ENCODE measurements at regions not wholly inside any gene's neighbourhood (a gene's known extent, or its start where the extent isn't known, plus 50 kb on each side); places are given as distances from the start of the nearest gene placed in this dataset.

DNA sequence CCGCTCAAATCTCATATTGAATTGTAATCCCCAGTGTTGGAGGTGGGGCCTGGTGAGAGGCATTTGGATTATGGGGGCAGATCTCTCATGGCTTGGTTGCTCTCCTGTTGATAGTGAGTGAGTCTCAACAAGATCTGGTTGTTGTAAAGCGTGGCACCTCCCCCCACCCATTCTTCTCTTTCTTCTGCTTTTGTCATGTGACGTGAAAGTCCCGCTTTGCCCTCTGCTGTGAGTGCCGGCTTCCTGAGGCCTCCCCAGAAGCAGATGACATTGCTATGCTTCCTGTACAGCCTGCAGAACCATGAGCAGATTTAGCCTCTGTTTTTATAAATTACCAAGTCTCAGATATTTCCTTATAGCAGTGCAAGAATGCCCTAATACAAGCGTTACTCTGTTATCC, 673.8 kb downstream of the ADCYAP1 start:
- TF ChIP-seq, protein P1, sequence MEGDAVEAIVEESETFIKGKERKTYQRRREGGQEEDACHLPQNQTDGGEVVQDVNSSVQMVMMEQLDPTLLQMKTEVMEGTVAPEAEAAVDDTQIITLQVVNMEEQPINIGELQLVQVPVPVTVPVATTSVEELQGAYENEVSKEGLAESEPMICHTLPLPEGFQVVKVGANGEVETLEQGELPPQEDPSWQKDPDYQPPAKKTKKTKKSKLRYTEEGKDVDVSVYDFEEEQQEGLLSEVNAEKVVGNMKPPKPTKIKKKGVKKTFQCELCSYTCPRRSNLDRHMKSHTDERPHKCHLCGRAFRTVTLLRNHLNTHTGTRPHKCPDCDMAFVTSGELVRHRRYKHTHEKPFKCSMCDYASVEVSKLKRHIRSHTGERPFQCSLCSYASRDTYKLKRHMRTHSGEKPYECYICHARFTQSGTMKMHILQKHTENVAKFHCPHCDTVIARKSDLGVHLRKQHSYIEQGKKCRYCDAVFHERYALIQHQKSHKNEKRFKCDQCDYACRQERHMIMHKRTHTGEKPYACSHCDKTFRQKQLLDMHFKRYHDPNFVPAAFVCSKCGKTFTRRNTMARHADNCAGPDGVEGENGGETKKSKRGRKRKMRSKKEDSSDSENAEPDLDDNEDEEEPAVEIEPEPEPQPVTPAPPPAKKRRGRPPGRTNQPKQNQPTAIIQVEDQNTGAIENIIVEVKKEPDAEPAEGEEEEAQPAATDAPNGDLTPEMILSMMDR (IDR thresholded peaks at IDR 0.05; ENCODE audit: low read depth, low read length) = no peak

DNA sequence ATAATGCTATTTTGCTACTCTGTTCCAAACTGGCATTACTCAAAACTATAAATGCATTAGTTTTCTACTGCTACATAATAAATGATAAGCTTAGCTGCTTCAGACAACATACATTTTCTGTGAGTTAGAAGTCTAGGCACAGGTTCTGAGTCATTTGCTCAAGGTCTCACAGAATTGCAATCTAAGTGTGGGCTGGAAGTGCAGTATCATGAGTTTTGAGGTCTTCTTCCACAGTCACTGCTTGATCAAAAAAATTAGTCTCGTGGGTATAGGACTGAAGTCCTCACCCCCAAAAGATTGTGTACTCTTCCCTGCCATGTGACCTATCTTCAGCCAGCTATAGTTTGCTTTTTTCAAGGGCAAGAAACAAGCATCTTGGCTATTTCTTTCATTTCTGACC, 676.9 kb downstream of the ADCYAP1 start:
- TF ChIP-seq, protein P1 (IDR thresholded peaks at IDR 0.05; ENCODE audit: low read depth, low read length) = no peak
- DNase-seq (ENCODE audit: extremely low read depth, low read depth) = no peak

More for the DNA sequence above, 673.8 kb downstream of the ADCYAP1 start:
- no peak for DNase-seq (ENCODE audit: extremely low read depth, low read depth)

DNA sequence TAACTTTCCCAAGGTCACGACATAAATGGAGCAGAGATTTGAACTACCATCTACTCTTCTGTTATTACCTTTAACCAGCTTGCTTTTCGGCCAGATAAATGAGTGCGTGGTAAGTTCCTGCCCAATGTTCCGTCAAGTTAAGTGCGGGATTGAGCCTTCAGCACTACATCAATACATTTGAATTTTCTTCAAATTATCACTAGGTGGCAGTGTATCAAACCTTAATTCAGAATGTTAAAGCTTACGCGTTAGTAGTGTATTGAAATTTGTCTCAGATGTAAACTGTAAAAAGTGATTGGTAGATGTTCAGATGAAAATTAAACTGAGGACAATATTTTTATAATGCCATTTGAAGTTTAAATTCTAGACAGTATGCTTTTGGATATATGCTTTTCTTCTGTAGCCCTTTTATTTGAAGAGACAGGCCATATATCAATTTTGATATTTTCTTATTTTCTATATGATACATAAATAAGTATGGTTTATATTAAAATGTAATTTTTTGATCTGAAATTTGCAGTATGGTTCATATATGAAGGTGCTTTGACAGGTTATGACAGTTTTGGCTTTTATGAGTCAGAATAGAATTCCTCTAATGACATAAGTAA, 681.3 kb downstream of the ADCYAP1 start:
- DNase-seq (ENCODE audit: extremely low read depth, low read depth) = peak; percentile 3

DNA sequence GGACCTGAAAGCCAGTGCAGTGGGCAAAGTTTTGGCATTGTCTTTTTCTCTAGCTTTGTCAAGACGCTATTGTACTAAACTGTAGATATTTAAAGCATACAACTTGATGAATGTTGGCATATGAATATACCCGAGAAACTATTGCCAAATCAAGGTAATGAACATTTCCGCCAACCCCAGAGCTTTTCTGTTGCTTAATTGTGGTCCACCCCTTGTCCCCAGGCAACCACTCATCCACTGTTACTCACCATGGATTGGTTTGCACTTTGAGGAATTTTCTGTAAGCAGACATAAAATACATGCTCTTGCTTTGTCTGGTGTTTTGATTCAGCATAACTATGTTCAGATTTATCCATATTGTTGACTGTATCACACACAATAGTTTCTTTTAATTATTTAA, 688.4 kb downstream of the ADCYAP1 start:
- DNase-seq (ENCODE audit: extremely low read depth, low read depth) = no peak

More for the DNA sequence above, 681.3 kb downstream of the ADCYAP1 start:
- TF ChIP-seq, protein P1 (IDR thresholded peaks at IDR 0.05; ENCODE audit: low read depth, low read length) = peak; percentile 39

DNA sequence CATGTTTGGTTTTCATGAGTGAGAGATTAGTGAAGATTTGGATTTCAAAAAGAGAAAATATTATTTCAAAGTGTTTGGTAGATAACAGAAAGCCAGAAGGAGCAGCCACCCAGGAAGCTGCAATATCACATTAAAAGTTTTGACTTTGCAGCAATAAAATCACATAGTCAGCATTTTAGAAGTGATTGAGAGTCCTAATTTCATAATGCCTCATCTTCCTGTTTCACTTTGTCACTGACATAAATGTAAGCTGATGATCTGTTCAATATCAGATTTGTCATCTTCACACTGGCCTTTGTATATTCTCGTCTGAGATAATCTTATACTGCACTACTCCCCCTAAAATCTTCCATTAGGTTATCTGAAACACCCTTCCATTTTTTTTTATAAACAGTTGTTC, 690.5 kb downstream of the ADCYAP1 start:
- no peak for DNase-seq (ENCODE audit: extremely low read depth, low read depth)
- TF ChIP-seq, protein P1 (IDR thresholded peaks at IDR 0.05; ENCODE audit: low read depth, low read length) = no peak

More for the DNA sequence above, 688.4 kb downstream of the ADCYAP1 start:
- TF ChIP-seq, protein P1 (IDR thresholded peaks at IDR 0.05; ENCODE audit: low read depth, low read length) = no peak

DNA sequence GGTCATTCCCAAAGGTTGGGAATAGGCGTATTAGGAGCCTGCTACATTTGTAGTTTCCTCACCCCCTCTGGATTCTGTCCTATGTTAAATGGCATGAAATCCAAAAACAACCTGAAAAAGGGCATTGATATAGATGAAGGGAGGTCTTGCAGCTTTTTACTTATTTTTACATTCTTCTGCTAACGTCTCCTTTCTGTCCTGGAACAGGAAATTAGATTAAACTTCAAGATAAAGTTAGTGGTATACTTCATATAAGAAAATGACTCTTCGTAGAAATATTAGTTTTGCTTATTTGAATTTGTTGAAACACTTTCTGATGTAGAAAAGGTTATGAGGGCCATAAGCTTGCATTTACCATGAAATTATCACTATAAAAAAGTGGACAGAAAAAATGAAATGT, 694.5 kb downstream of the ADCYAP1 start:
- TF ChIP-seq, protein P1 (IDR thresholded peaks at IDR 0.05; ENCODE audit: low read depth, low read length) = no peak
- DNase-seq (ENCODE audit: extremely low read depth, low read depth) = no peak

DNA sequence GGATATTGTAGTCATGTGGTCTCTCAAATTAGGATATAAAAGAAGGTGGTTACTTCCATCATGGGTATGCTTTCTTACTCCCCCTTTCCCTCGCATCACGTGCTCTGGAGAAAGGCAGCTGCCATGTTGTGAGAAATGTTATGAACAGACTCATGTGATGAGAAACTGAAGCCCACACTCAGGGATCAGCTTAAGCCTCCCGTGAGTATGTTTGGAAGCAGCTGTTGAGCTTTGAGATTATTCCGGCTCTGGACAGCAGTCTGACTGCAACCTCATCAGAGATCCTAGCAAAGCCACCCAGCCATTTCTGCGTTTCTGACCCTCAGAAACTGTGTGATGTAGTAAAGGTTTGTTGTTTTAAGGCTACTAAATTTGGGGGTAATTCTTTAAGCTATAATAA, 700.1 kb downstream of the ADCYAP1 start:
- DNase-seq (ENCODE audit: extremely low read depth, low read depth) = no peak
- TF ChIP-seq, protein P1 (IDR thresholded peaks at IDR 0.05; ENCODE audit: low read depth, low read length) = no peak

Measured in AG09319 (cell line).